GM12892 (cell line): ENCODE measurements at regions not wholly inside any gene's neighbourhood (a gene's known extent, or its start where the extent isn't known, plus 50 kb on each side); places are given as distances from the start of the nearest gene placed in this dataset.

ENCODE experiments used
- DNase-seq: peaks from one replicate; pipeline ENCODE4 v3.0.0; 2011; ENCODE audit not compliant: insufficient read length
- FAIRE-seq: peaks from 2 replicates; lab custom pipeline; 2011; peaks lifted over from hg19 to GRCh38; lab: Jason Lieb, UNC
- POLR2A ChIP-seq: IDR thresholded peaks from 2 replicates; pipeline ENCODE4 v1.6.1; 2011; ENCODE audit warnings: low read depth, low read length, control low read depth
- POLR2AphosphoS5 ChIP-seq: IDR thresholded peaks from 2 replicates; pipeline ENCODE4 v1.6.1; 2011; ENCODE audit warnings: low read depth, low read length, control low read depth
- TAF1 ChIP-seq: IDR thresholded peaks from 2 replicates; pipeline ENCODE4 v1.6.1; 2011; ENCODE audit warnings: low read depth, mild to moderate bottlenecking, control low read depth, low read length, borderline replicate concordance

- FAIRE-seq (no peak), DNase-seq (no peak)
- no peak for TF ChIP-seq POLR2AphosphoS5
- no peak for TF ChIP-seq TAF1
- no peak for TF ChIP-seq POLR2A
Measured at GRCh38 chr6:23910420-23910819, 215.6 kb upstream of the NRSN1 start.

GRCh38 chr6:23927935-23928334 is 198.1 kb upstream of the NRSN1 start:
- TF ChIP-seq POLR2AphosphoS5 (no peak), POLR2A (no peak), TAF1 (no peak)
- DNase-seq (no peak), FAIRE-seq (no peak)

GRCh38 chr6:23929201-23929600 is 196.8 kb upstream of the NRSN1 start:
- no peak for FAIRE-seq
- no peak for DNase-seq

GRCh38 chr6:23940466-23940865 is 185.5 kb upstream of the NRSN1 start:
- FAIRE-seq (no peak), DNase-seq (no peak)
- no peak for TF ChIP-seq POLR2A
- TF ChIP-seq TAF1: no peak

More at GRCh38 chr6:23929201-23929600, 196.8 kb upstream of the NRSN1 start:
- no peak for TF ChIP-seq POLR2AphosphoS5
- no peak for TF ChIP-seq TAF1

- FAIRE-seq (no peak), DNase-seq (no peak)
- TF ChIP-seq POLR2AphosphoS5 (no peak), POLR2A (no peak), TAF1 (no peak)
Measured at GRCh38 chr6:23951691-23952090, 174.3 kb upstream of the NRSN1 start.

GRCh38 chr6:23952245-23952644 is 173.8 kb upstream of the NRSN1 start:
- FAIRE-seq: no peak

GRCh38 chr6:23953976-23954375 is 172.0 kb upstream of the NRSN1 start:
- no peak for FAIRE-seq
- DNase-seq: no peak
- no peak for TF ChIP-seq POLR2A
- TF ChIP-seq TAF1: no peak
- TF ChIP-seq POLR2AphosphoS5: no peak

More at GRCh38 chr6:23952245-23952644, 173.8 kb upstream of the NRSN1 start:
- no peak for DNase-seq
- no peak for TF ChIP-seq TAF1
- no peak for TF ChIP-seq POLR2A
- no peak for TF ChIP-seq POLR2AphosphoS5

- no peak for TF ChIP-seq POLR2AphosphoS5
- TF ChIP-seq TAF1: no peak
- no peak for TF ChIP-seq POLR2A
- DNase-seq (no peak), FAIRE-seq (no peak)
Measured at GRCh38 chr6:23957017-23957416, 169.0 kb upstream of the NRSN1 start.

GRCh38 chr6:23964865-23965264 is 161.2 kb upstream of the NRSN1 start:
- DNase-seq (no peak), FAIRE-seq (no peak)
- TF ChIP-seq TAF1 (no peak), POLR2AphosphoS5 (no peak), POLR2A (no peak)

GRCh38 chr6:23969344-23969743 is 156.7 kb upstream of the NRSN1 start:
- FAIRE-seq (no peak), DNase-seq (no peak)
- TF ChIP-seq POLR2A: no peak
- TF ChIP-seq TAF1: no peak
- TF ChIP-seq POLR2AphosphoS5: no peak

- FAIRE-seq (no peak), DNase-seq (no peak)
- TF ChIP-seq POLR2AphosphoS5 (no peak), POLR2A (no peak), TAF1 (no peak)
Measured at GRCh38 chr6:23977706-23978105, 148.3 kb upstream of the NRSN1 start.

GRCh38 chr6:23980965-23981364 is 145.1 kb upstream of the NRSN1 start:
- FAIRE-seq (no peak), DNase-seq (no peak)
- TF ChIP-seq TAF1: no peak
- no peak for TF ChIP-seq POLR2A
- no peak for TF ChIP-seq POLR2AphosphoS5

GRCh38 chr6:23981923-23982322 is 144.1 kb upstream of the NRSN1 start:
- TF ChIP-seq TAF1 (no peak), POLR2AphosphoS5 (no peak), POLR2A (no peak)
- FAIRE-seq: no peak
- DNase-seq: no peak
